GM10266 (cell line): ENCODE measurements at regions not wholly inside any gene's neighbourhood (a gene's known extent, or its start where the extent isn't known, plus 50 kb on each side); places are given as distances from the start of the nearest gene placed in this dataset.
"Not testable (repeated sequence)": the region's sequence is repeated elsewhere in the genome, so short reads cannot be mapped to it uniquely, and the experiment has no call there.

Source experiments
- DNase-seq: peaks from one replicate; pipeline ENCODE4 v3.0.0; 2012; ENCODE audit errors: extremely low spot score
- TF ChIP-seq, protein P1 (sequence below): IDR thresholded peaks from 2 replicates; pipeline ENCODE4 v1.5.1; 2012; ENCODE audit warnings: mild to moderate bottlenecking, low read depth; ENCODE audit not compliant: control insufficient read depth, insufficient read depth; ENCODE audit errors: missing control alignments

DNA sequence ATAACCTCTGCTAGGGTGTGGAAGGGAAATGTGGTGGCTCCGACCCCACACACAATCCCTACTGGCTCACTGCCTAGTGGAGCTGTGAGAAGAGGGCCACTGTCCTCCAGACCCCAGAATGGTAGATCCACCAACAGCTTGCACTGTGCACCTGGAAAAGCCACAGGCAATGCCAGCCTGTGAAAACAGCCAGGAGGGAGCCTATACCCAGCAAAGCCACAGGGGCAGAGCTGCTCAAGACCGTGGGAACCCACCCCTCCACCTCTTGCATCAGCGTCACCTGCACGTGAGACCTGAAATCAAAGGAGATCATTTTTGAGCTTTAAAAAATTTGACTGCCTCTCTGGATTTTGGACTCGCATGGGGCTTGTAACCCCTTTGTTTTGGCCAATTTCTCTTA lies 249.0 kb upstream of the CDH2 start:
- no peak for DNase-seq
- TF ChIP-seq, protein P1, sequence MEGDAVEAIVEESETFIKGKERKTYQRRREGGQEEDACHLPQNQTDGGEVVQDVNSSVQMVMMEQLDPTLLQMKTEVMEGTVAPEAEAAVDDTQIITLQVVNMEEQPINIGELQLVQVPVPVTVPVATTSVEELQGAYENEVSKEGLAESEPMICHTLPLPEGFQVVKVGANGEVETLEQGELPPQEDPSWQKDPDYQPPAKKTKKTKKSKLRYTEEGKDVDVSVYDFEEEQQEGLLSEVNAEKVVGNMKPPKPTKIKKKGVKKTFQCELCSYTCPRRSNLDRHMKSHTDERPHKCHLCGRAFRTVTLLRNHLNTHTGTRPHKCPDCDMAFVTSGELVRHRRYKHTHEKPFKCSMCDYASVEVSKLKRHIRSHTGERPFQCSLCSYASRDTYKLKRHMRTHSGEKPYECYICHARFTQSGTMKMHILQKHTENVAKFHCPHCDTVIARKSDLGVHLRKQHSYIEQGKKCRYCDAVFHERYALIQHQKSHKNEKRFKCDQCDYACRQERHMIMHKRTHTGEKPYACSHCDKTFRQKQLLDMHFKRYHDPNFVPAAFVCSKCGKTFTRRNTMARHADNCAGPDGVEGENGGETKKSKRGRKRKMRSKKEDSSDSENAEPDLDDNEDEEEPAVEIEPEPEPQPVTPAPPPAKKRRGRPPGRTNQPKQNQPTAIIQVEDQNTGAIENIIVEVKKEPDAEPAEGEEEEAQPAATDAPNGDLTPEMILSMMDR, result no peak

DNA sequence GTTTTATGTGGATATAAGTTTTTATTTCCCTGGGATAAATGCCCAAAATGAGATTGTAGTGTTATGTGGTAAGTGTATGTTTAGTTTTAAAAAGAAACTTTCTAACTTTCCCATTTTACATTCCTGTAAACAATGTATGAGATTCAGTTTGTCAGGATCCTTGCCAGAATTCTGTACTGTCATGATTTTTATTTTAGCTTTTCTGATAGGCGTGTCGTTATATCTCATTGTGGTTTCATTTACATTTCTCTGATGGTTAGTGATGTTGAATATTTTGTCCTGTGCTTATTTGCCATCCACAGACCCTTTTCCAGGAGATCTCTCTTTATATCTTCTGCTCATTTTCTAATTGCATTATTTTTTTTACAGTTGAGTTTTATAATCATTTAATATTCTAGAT lies 245.6 kb upstream of the CDH2 start:
- TF ChIP-seq, protein P1, result no peak
- DNase-seq, result no peak

DNA sequence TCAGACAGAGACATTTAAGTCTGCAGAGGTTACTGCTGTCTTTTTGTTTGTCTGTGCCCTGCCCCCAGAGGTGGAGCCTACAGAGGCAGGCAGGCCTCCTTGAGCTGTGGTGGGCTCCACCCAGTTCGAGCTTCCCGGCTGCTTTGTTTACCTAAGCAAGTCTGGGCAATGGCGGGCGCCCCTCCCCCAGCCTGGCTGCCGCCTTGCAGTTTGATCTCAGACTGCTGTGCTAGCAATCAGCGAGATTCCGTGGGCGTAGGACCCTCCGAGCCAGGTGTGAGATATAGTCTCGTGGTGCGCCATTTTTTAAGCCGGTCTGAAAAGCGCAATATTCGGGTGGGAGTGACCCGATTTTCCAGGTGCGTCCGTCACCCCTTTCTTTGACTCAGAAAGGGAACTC lies 245.0 kb upstream of the CDH2 start:
- DNase-seq, result not testable (repeated sequence)

DNA sequence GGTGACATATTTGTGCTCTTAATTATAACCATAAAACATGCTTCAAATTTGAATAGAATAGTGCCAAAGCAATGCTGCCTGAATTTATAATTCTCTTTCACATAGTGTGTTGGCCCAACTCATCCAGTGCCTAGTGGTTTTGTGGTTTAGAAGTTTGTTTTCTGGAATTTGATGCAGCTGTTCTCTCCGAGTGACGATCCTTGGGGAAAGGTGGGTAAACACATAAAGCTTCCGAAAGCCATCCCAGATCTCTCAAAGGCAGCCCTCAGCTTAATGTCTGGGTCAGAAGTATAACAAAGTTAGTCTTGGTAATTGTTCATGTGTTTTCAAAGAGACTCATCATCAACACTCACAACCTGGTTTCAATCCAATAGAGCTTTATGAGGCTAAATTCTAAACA lies 235.6 kb upstream of the CDH2 start:
- TF ChIP-seq, protein P1, result no peak
- DNase-seq, result no peak

DNA sequence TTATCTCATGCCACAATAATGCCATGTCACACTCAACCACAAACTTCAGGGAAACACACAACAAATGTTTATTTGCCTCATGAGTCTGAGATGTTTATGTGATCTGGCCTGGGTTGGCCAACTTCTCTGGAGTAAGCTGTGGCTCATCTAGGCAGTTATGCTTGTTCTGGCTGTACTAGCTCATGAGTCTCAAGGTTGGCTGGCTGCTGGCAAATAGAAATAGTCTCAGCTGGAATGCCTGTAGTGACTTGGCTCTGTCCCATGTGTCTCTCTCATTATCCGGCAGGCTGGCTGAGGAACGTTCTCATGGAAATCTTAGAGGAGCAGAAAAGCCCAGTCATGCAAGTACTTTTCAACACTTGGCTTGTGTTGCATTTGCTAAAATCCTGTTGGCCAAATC lies 234.9 kb upstream of the CDH2 start:
- TF ChIP-seq, protein P1, result no peak
- DNase-seq, result no peak

DNA sequence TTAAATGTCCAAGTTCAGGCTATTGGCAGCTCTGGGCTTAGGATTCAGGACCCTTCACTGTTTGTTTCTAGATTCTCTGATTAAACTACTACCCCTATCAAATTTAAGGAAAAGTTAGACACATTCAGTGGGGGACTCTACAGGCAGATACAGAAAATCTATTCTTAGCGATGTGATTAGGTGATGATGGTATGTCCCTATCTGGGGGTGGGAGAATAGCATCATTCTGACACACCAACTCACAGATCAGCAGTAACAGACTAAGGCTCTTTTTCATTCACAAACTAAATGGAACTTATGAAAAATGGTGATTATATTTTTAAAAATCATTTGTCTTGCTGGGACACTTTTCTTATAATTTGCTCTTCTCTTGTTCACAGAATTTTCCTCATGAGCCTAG lies 232.9 kb upstream of the CDH2 start:
- DNase-seq, result no peak
- TF ChIP-seq, protein P1, result no peak

DNA sequence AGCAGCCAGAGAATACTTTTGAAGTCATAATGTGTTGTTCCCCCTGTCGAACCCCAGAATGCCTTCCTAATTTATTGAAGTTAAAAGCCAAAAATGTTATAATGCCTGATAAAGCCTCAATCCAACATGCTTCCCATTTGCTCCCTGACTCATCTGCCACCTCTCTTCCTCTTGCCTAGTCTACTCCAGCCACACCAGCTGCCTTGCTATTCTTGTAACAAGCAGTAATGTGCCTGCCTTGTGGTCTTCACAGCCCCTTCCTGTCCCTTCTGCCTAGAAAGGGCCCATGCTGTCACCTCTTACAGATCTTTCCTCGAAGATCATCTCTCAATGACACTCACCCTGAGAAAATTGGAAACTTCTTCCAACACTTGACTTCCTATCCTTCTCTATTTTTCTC lies 231.6 kb upstream of the CDH2 start:
- DNase-seq, result no peak
- TF ChIP-seq, protein P1, result no peak

DNA sequence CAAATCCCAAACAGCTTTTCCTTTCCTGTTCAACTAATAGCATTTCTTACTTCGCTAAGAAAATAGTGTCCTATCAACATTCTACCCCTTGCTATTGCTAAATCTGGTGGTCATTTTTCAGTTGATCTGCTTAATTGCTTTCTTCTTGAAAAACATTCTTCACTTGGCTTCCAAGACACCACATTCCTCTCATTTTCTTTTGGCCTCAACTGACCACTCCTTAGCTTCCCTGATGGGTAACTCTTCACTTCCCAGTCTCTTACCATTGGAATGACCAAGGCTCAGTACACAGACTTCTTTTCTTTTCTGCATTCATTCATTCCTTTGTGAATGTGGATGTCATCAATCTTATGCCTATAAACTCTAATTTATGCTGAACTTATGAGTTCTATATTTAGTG lies 230.8 kb upstream of the CDH2 start:
- TF ChIP-seq, protein P1, result no peak
- no peak for DNase-seq
